Mucosa of rectum (tissue), 2 donors: ENCODE measurements at regions not wholly inside any gene's neighbourhood (a gene's known extent, or its start where the extent isn't known, plus 50 kb on each side); places are given as distances from the start of the nearest gene placed in this dataset.

Experiments used
- H3K27ac ChIP-seq, 2 donors: one replicate each; pipeline ENCODE4 v1.7.0; 2013; ENCODE audit warnings: inconsistent platforms in 2 of 2, low read depth in 2 of 2, low read length in 2 of 2
- H3K27me3 ChIP-seq, 2 donors: one replicate each; pipeline ENCODE4 v1.7.0; 2013; ENCODE audit warnings: low read length in 2 of 2; ENCODE audit not compliant: control insufficient read depth in 2 of 2, insufficient read depth in 2 of 2
- H3K36me3 ChIP-seq, 2 donors: one replicate each; pipeline ENCODE4 v1.7.0; 2013; ENCODE audit warnings: low read length in 2 of 2; ENCODE audit not compliant: control insufficient read depth in 2 of 2, insufficient read depth in 2 of 2
- H3K4me1 ChIP-seq, 2 donors: one replicate each; pipeline ENCODE4 v1.7.0; 2013; ENCODE audit warnings: low read length in 2 of 2, mild to moderate bottlenecking in 1 of 2; ENCODE audit not compliant: control insufficient read depth in 2 of 2, insufficient read depth in 2 of 2
- H3K4me3 ChIP-seq, 2 donors: one replicate each; pipeline ENCODE4 v1.7.0; 2013; ENCODE audit warnings: low read length in 2 of 2
- H3K9ac ChIP-seq, 2 donors: one replicate each; pipeline ENCODE4 v1.7.0; 2013; ENCODE audit warnings: low read length in 2 of 2, low read depth in 1 of 2, mild to moderate bottlenecking in 1 of 2
- H3K9me3 ChIP-seq, 2 donors: one replicate each; pipeline ENCODE4 v1.7.0; 2013; ENCODE audit warnings: low read length in 2 of 2; ENCODE audit not compliant: control insufficient read depth in 2 of 2
- donor health status: healthy.
- donor health status: Normal muscosa, but diverticular disease.

- Histone ChIP-seq H3K36me3 (no peaks in the 10 kb centered on the region), H3K9me3 (no peaks in the 10 kb centered on the region), H3K27ac (no peak overlapping the region), H3K9ac (no peak overlapping the region), H3K4me1 (no peaks in the 10 kb centered on the region), H3K27me3 (no peaks in the 10 kb centered on the region), H3K4me3 (no peak overlapping the region)
These were observed 125.3 kb upstream of the ETS2 start for GRCh38 chr21:38680401-38680800.

DNA sequence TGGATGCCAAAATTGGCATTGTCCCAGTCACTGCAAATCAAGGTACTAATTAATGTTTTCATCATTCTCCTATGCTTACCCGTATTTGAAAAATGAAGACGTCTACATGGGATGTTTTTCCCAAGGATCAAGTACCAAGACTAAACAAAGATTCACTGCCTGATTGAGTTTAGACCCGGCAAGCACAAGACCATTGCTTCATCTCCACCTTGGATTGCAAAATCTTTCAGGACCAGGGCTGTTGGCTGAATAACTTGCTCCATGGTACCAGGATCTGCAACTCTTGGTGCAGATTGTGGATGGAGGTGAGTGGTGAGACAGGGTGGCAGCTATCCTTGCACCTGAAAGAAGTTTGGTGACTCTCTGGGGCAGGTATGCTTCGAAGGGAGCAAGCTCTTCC lies 122.5 kb upstream of the ETS2 start:
- H3K4me3 ChIP-seq, result no peak overlapping the region
- no peaks in the 10 kb centered on the region for H3K27me3 ChIP-seq
- no peak overlapping the region for H3K9ac ChIP-seq
- H3K36me3 ChIP-seq, result no peaks in the 10 kb centered on the region
- H3K27ac ChIP-seq, result no peak overlapping the region
- H3K4me1 ChIP-seq, result no peaks in the 10 kb centered on the region
- H3K9me3 ChIP-seq, result no peaks in the 10 kb centered on the region

DNA sequence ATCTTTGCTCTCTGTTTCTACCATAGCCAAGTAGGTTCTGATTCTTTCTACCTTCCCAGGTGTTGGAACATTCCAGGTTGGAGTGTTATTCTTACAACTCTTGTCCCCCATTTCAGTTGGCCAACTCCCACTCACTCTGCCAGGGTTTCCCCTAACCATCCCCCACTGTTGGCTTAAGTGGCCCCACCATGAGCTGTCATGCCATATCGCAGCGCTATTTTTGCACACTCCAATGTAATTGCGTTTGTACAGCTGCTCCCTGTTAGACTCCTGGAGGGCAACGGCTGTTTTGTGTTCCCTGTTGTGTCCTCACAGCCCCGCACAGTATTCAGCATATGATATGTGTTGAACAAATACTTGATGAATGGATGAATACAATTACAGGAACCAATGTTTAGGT lies 117.7 kb upstream of the ETS2 start:
- Histone ChIP-seq H3K27ac (no peak overlapping the region), H3K4me3 (no peak overlapping the region), H3K4me1 (no peaks in the 10 kb centered on the region), H3K9ac (no peak overlapping the region), H3K9me3 (no peaks in the 10 kb centered on the region), H3K36me3 (no peaks in the 10 kb centered on the region), H3K27me3 (no peaks in the 10 kb centered on the region)

GRCh38 chr21:38691631-38692030 lies 114.1 kb upstream of the ETS2 start:
- Histone ChIP-seq H3K4me1 (no peaks in the 10 kb centered on the region), H3K9me3 (no peaks in the 10 kb centered on the region), H3K27ac (no peak overlapping the region), H3K9ac (no peak overlapping the region), H3K4me3 (no peak overlapping the region), H3K36me3 (no peaks in the 10 kb centered on the region), H3K27me3 (no peaks in the 10 kb centered on the region)

GRCh38 chr21:38696579-38696978 lies 109.2 kb upstream of the ETS2 start:
- H3K36me3 ChIP-seq, result no peaks in the 10 kb centered on the region
- no peaks in the 10 kb centered on the region for H3K27me3 ChIP-seq
- H3K27ac ChIP-seq, result no peak overlapping the region
- H3K4me1 ChIP-seq, result no peaks in the 10 kb centered on the region
- H3K4me3 ChIP-seq, result no peak overlapping the region
- H3K9ac ChIP-seq, result no peak overlapping the region
- H3K9me3 ChIP-seq, result no peaks in the 10 kb centered on the region

- no peak overlapping the region for H3K4me3 ChIP-seq
These were observed 106.7 kb upstream of the ETS2 start for GRCh38 chr21:38699048-38699447.

GRCh38 chr21:38702196-38702595 lies 103.5 kb upstream of the ETS2 start:
- H3K27me3 ChIP-seq, result no peaks in the 10 kb centered on the region
- H3K4me1 ChIP-seq, result no peaks in the 10 kb centered on the region
- H3K4me3 ChIP-seq, result no peak overlapping the region
- H3K9me3 ChIP-seq, result no peaks in the 10 kb centered on the region
- H3K36me3 ChIP-seq, result no peaks in the 10 kb centered on the region
- no peak overlapping the region for H3K9ac ChIP-seq
- H3K27ac ChIP-seq, result no peak overlapping the region

More at GRCh38 chr21:38699048-38699447, 106.7 kb upstream of the ETS2 start:
- Histone ChIP-seq H3K9ac (no peak overlapping the region), H3K36me3 (no peaks in the 10 kb centered on the region), H3K27me3 (no peaks in the 10 kb centered on the region), H3K4me1 (no peaks in the 10 kb centered on the region), H3K27ac (no peak overlapping the region), H3K9me3 (no peaks in the 10 kb centered on the region)

DNA sequence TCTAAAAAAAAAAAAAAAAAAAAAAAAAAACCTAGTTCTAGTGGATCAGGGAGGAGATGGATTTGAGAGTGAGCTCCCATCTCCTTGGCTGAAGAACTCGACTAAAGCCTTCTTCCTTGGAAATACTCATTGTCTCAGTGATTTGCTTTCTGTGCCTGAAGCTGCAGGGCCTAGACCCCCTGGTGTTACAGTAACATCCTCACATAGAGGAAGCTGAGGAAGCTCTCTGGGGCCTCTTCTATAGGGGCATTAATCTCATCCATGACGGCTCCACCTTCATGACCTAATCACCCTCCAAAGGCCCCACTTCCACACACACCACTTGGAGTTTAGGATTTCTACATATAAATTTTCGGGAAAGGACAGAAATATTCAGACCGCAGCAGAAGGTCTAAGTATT lies 95.9 kb upstream of the ETS2 start:
- Histone ChIP-seq H3K36me3 (no peaks in the 10 kb centered on the region), H3K27me3 (no peaks in the 10 kb centered on the region), H3K4me3 (no peak overlapping the region), H3K27ac (no peak overlapping the region), H3K9ac (no peak overlapping the region), H3K9me3 (no peaks in the 10 kb centered on the region), H3K4me1 (peaks cover 0 to 4% of the 10 kb centered on the region in 2 donors)

GRCh38 chr21:38712071-38712470 lies 93.7 kb upstream of the ETS2 start:
- Histone ChIP-seq H3K27ac (no peak overlapping the region), H3K36me3 (no peaks in the 10 kb centered on the region), H3K4me3 (no peak overlapping the region), H3K27me3 (no peaks in the 10 kb centered on the region), H3K9ac (peak overlapping the region in 1 of 2 donors; percentile 14), H3K9me3 (no peaks in the 10 kb centered on the region), H3K4me1 (peaks cover 0 to 4% of the 10 kb centered on the region in 2 donors)

- Histone ChIP-seq H3K4me3 (no peak overlapping the region), H3K9ac (no peak overlapping the region), H3K9me3 (no peaks in the 10 kb centered on the region), H3K27ac (no peak overlapping the region), H3K36me3 (no peaks in the 10 kb centered on the region), H3K4me1 (peaks cover 0 to 4% of the 10 kb centered on the region in 2 donors), H3K27me3 (no peaks in the 10 kb centered on the region)
These were observed 93.1 kb upstream of the ETS2 start for GRCh38 chr21:38712664-38713063.
